NOMO-1 (cell line): ENCODE measurements at regions not wholly inside any gene's neighbourhood (a gene's known extent, or its start where the extent isn't known, plus 50 kb on each side); places are given as distances from the start of the nearest gene placed in this dataset.
"Not testable (repeated sequence)": the region's sequence is repeated elsewhere in the genome, so short reads cannot be mapped to it uniquely, and the experiment has no call there.

Source experiments
- DNase-seq, 2 experiments: peaks; one replicate each; lab custom pipeline; 2025; ENCODE audit not compliant: unreplicated experiment in 2 of 2; lab: John Stamatoyannopoulos, UW

DNA sequence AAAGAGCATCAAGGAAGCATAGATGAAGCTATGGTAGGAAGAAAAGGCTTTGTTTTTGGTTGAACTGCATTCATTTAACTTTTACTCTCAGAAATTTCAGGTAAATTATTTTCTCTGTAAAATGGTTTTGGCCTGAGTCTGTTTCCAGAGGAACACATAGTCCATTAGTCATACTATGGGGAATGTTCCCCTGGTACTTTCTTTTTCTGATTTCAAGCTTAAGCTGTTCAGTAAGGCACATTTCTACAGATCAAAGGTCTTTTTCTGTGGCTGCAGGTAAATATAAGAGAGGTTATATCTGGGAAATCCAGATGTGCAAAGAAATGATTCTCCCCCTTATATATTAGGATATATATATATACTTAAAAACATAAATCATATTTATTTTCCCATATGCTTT is 1744.4 kb upstream of the ADGRL3 start:
- no peak for DNase-seq

DNA sequence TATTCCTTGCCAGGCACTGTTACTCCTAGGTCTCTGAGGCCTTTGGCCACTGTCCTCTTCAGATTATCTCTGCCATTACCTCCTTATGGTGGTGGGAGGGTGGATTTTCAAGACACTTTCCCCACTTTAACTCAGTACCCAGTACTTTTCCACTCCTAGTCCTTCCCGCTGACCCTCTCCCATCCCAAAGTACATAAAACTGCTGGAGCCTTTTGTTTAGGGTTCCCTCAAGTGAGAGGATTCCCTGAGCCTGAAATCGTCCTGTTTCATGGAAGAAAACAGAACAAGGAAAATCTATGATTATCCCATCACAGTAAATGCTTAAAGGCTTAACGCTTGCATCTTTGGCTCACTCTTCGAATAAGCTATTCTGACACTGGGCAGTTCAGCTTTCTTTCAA is 1742.5 kb upstream of the ADGRL3 start:
- DNase-seq: no peak

DNA sequence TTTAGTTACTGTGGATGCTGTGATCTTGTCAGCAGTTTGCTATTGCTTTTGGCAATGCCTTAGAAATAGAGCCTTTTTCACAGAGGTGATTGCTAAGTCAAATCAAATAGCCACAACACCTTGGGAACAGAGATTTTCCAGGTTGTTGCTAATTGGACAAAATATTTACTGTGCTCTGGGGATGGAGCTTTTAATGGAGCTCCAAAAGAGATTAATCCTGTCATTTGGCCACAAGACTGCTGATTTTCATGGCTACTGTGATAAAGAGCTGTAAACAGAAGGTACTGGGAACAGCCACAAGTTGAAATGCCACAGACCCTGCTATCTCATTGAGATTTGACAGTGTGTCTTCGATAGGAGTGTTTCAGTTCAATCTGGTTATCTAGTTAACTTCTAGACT is 1715.2 kb upstream of the ADGRL3 start:
- DNase-seq: no peak

DNA sequence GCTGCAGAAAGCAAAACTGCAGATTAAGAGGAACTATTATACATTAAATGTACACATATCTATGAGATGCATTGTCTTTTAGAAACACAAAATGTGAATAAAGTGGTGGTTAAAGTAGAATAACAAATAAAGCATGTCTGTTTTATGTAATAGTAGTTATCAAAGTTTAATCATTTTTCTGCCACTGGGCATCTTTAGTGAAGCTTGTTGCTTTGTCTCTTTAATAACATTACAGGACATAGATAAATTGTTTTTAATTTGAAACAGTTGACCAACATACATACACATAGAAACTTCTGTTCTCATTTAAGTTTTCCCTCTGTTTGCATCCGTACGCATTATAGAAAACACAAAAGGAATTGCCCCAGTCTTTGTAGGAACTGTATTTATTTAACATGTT is 1700.0 kb upstream of the ADGRL3 start:
- DNase-seq: no peak

DNA sequence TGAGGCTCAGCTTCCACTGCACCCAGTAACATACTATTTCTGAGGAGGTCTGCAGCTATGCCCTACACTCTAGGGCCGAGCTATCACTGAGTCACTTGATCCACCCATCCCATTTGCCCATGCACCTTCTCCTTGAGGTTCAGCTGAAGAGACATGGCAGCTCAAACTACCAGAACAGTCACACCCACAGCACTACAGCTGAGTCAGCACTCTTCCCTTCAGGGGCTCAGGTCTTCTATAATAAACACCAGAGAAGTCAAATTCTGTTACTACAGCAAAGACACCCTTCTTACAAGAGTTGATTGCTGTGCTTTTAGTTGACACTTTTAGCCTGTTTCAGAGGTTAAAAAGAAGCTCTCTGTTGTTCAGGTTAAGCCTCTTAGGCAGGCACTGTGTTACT is 1696.4 kb upstream of the ADGRL3 start:
- no peak for DNase-seq

DNA sequence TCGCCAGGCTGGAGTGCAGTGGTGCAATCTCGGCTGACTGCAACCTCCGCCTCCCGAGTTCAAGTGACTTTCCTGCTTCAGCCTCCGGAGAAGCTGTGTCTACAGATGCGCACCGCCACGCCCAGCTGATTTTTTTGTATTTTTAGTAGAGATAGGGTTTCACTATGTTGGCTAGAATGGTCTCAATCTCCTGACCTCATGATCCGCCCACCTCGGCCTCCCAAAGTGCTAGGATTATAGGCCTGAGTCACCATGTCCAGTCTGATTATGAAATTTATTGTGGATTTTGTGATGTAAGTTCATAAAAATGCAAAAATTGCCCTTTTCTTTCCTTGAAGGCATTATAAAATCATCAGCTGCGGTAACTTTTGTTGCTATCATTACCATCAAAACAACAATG is 1688.3 kb upstream of the ADGRL3 start:
- not testable (repeated sequence) for DNase-seq

DNA sequence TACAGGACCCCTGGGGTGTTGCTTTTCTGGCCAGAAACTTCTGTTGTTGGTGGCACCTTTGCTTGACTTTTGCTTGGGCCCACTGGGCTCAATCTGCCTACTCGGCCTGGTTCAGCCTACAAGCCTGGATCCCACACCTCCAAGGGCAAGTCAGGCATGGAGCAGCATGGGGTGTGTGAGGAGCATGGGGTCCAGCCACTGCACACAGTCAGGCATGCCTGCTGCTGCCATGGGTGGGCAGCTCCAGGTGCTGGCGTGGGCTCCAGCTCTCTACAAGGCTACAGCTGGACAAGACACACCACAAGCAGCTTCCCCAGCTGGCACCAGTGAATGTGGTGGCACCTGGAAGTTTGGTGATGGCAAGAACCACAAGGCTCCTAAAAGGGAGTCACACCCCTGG is 1683.1 kb upstream of the ADGRL3 start:
- DNase-seq: no peak

DNA sequence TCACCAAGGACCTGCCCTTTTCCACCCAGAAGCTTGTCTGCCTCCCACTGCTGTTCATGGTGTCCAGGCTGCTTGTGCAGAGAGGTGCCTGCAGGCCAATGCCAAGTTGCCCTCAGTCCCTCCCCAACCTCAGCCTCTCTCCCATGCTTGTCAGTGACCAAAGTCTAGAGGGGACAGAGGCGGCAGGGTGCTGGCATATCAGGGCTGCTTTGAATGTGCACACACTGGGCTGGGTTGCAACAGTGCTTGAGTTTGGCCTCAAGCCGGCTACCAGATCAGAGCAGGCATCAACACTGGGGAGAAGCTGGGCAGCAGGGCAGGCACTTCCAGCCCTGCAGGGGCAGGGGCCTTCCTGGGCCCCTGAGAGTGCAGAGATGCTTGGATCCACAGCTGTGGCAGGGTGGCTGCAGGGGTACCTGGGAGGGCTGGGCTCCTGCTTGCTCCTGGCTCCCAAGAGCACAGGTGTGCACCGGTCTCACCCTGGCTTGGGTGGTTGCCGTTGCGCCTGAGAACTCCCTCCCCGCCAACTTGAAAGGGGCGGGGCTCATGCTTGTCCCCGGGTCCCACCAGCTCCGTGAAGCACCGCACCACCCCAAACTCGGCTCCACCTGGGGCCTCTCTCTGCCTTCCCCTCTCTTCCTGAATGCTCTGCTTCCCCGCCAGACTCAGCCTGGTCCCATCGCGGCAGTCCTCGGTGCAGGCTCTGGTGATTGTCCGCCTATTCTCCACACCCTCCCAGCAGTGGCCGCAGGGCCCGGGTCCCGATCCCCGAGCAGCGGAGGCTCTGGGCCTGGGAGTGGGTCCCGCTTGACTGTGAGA is 1681.9 kb upstream of the ADGRL3 start:
- no peak for DNase-seq

DNA sequence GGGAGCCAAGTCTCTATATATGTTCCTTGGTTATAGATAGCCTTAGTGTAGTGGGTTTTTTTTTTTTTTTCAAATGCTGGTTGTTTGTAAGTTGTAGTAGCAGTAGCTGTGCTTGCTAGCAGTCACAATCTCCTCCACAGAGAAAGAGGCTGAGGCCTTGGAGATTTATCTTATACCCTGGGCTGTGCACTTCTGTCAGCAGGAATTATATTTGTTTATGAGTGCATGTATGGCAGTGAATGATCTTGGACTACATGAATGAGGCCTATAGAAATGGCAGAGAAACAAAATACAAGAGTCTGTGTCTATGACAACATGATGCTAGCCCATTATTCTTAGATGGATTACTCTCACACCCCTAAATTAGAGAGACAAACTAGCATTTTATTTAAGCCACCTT is 1674.2 kb upstream of the ADGRL3 start:
- DNase-seq: no peak

DNA sequence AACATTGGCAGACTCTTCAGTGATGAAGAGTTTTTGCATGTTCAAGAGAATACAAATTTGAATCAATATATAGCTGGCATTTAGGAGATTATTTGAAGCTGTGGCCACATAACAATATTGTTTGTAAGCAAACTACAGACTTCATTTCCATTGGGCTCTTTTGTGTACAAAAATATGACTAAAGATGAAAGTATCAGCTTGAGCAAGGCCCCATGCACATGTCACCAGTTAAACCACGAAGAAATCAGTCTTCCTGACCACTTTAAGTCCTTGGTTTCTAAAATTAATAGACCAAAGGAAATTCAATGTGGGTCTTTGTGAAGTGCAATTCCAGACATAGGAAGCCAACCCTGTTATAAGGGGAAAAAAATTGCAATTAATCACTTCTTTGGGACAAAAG is 1664.6 kb upstream of the ADGRL3 start:
- DNase-seq: no peak

DNA sequence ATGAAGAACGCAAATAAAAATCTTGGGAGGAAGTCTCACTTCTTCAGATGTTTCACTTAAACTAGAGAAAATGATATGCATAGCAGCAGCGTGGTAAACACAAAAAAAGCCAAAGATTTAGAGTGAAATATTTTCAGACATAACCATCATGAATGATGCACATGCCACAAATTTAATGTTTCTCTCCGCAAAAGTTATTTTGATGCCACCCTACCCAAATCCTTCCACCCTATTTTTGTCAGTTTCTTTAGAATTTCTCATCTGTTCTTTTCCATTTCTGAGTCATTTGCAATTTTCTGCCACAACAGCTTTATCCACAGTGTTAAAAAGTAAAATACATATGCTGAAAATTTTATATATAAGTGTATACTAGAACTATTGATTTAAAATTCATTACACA is 1663.7 kb upstream of the ADGRL3 start:
- DNase-seq: no peak

DNA sequence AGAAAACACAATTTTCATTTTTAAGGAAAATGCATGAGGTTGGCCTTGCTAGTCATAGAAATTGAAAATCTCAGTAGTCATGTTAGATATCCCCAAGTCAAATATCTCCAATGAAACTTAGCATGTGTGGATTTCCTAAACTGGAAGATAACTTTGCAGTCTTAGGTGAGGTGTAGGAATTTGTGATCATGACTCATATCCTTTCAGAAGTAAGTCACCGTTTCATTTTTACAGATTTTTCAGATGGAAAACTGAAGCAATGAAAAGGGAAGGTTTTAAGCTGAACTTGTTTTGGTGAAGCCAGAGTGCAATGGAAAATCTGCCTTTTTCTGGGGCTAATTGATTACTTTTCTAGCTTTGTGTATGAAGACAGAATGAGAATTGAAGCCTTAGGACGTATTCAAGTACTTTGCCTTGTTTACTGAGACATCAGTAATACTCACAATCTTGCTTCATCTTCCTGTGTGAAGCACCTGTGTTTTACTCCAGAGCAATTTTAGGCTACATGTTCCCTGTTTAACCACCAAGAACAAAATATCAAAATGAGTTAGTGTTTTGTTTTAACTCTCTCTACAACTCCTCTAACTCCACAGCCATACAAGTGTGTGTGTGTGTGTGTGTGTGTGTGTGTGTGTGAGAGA is 1662.8 kb upstream of the ADGRL3 start:
- DNase-seq: no peak

DNA sequence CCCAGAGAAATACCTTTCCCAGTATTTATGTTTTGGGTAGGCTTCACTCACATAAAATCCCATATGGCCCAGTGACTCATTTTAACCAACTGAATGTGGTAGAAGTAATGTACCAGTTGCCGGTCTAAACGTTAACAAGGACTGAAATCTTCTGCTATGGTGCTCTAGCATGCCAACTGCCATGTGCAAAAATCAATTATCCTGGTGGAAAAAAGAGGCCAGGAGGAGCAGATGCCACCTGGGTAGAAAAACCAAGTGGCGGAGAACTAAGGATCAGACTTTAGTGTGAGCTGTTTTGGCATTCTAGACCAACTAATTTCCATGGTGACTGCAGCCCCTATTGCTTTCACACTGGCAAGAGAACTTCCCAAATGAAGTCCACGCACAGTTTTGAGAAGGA is 1660.7 kb upstream of the ADGRL3 start:
- no peak for DNase-seq

DNA sequence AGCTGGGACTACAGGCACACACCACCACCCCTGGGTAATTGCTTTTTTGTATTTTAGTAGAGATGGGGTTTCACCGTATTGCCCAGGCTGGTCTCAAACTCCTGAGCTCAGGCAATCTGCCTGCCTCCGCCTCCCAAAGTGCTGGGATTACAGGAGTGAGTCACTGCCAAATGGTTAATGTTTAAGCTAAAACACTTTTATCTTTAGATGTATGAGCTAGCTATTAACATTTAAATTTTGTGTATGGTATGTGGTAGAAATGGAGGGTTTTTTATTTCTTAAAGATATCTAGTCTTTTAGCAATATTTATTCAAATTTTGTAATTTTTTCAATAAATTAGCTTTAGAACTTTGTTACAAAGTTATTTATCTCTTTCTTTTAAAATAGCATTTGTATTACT is 1659.8 kb upstream of the ADGRL3 start:
- no peak for DNase-seq

DNA sequence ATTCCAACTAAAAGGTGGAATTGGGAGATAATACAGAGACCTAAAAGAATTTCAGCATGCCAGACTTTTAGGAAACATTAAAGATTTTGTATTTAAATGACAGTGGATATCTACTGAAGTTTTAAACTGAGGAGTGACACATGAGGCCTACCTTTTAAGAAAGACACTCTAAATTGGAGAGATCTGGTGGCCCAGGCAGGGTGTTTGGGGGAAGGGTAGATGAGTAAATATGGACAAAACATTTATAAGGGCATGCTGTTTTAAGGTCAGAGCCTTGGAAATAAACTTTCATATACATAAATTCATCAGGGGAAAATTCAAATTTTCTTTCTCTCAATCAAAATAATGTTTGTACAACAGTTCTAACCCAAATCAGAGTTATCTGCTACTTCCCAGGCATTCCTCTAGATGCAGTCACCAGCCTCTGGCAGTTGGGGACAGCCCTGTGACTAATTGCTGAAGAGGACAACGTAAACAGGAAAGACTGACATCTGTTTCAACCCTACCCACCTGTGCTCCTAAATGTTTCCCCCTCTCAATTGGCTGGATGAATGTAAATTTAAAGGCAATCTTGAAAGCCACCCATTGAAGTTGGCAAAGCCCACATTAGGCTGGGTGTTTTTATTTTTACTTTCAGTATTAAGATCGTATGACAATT is 1646.9 kb upstream of the ADGRL3 start:
- no peak for DNase-seq

DNA sequence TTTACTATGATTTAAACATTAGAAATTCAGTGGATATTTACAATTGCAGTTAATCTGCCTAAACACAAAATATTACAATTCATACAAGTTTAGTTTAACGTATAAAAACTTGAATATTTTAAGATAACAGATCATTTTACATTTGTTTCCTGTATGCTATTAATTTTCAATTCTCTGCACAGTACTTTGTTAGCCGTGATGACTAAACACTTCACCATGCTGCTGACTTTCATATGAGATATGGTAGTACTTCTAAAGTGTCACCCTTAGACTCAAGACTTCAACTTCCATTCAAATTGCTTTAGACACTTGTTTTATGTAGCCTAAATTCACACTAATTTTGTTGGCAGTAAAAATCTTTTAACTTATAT is 1646.4 kb upstream of the ADGRL3 start:
- no peak for DNase-seq

DNA sequence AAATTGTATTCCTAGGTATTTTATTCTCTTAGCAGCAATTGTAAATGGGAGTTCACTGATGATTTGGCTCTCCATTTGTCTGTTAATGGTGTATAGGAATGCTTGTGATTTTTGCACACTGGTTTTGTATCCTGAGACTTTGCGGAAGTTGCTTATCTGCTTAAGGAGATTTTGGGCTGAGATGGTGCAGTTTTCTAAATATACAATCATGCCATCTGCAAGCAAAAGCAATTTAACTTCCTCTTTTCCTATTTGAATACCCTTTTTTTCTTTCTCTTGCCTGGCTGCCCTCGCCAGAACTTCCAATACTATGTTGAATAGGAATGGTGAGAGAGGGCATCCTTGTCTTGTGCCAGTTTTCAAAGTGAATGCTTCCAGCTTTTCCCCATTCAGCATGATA is 1643.9 kb upstream of the ADGRL3 start:
- not testable (repeated sequence) for DNase-seq

DNA sequence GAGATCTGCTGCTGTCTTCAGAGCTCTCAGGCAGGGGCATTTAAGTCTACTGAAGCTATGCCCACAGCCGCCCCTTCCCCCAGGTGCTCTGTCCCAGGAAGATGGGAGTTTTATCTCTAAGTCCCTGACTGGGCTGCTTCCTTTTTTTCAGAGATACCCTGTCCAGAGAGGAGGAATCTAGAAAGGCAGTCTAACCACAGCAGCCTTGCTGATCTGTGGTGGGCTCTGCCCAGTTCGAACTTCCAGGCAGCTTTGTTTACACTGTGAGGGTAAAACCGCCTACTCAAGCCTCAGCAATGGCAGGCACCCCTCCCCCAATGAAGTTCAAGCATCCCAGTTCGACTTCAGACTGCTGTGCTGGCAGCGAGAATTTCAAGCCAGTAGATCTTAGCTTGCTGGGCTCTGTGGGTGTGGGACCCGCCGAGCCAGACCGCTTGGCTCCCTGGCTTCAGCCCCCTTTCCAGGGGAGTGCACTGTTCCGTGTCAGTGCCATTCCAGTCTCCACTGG is 1639.9 kb upstream of the ADGRL3 start:
- DNase-seq: not testable (repeated sequence)

DNA sequence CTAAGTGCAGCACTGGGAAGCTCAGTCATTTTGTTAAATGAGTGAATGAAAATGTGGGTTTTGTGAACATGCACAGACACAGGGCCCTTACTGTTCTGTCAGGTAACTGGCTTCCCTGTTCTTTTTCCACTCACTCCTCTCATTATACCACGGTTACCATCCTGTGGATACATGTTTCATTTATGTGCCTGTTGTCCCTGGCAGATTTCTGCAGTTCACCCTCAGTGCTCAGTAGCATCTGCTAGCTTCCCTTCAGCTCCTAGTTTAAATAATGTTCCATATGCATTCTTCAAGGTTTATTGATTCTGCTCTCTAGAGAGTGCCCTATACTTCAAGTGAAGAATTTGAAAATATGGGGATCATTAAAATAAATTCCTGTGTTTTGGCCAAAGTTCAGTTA is 1634.3 kb upstream of the ADGRL3 start:
- DNase-seq: no peak

DNA sequence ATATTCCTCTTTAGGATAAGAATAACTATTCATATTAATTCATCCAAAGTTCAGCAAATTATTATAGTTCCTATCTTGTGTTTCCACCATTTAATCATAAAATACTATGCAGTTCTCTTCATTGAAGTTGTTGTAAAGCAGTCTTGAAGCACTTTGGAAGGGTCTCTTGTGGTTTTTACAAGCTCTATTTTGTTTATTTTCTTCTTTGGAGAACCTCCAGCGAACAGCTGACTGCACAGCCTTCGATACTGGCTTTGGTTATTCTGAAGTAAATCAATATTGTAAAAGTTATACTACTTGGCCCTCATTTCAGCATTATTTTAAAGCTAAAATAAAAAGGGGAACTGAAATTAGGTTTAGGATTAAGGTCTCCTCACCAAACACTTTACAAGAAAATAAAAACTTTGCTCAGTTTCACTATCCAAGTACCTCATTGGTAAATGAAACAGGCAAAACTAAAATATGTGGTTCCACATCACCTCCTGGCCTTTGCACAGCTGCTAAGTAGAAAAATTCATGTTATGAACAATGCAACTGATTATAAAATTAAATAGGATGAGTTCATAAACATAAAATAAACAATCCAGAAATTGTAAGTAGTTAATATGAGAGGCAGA is 1629.2 kb upstream of the ADGRL3 start:
- no peak for DNase-seq

DNA sequence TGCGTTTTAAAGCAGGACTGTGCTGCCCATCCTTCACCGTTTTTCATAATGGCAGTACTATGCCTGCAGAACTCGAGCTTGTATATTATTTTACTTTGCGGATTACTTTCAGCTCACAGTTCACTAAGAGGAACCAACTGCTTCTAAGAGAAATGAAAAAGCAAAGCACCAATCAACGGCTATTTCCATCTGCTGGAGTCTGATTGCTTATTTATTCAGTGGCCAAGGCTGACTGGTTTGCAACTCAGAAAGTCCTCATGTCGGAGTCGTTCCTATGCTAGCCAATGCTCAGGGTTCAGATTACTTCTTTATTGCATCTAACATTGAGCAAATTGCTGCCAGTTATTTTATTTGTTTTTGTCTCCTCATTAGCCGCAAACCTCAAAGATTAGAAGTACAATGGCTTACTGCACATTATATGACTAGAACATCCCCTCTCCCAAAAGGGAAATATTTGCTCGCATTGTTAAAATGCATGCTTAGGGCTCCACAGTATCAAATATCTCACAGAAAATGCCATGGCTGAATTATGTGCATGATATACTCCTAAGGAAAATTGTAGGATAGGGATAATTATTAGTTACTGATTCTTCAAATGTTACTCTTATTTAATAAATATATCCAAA is 1628.2 kb upstream of the ADGRL3 start:
- no peak for DNase-seq
